GM18870 (cell line): ENCODE measurements at regions not wholly inside any gene's neighbourhood (a gene's known extent, or its start where the extent isn't known, plus 50 kb on each side); places are given as distances from the start of the nearest gene placed in this dataset.

Experiments used
- ATAC-seq: cut with Tn5 transposase; IDR thresholded peaks from one replicate; pipeline ENCODE4 v1.9.1; 2021; ENCODE audit warnings: moderate library complexity; ENCODE audit not compliant: unreplicated experiment

- no peak for ATAC-seq
Observed at GRCh38 chr10:21174715-21175495, 277.8 kb upstream of the NEBL start.

GRCh38 chr10:21173802-21174714, 276.9 kb upstream of the NEBL start:
- no peak for ATAC-seq

GRCh38 chr10:21172930-21173801, 276.1 kb upstream of the NEBL start:
- ATAC-seq, result no peak

- ATAC-seq, result no peak
Observed at GRCh38 chr10:21172542-21172929, 275.4 kb upstream of the NEBL start.

GRCh38 chr10:21171936-21172541, 274.9 kb upstream of the NEBL start:
- ATAC-seq, result no peak

- ATAC-seq, result no peak
Observed at GRCh38 chr10:21171197-21171935, 274.3 kb upstream of the NEBL start.

- no peak for ATAC-seq
Observed at GRCh38 chr10:21170216-21170615, 273.1 kb upstream of the NEBL start.

- ATAC-seq, result no peak
Observed at GRCh38 chr10:21169271-21169670, 272.2 kb upstream of the NEBL start.

- ATAC-seq, result no peak
Observed at GRCh38 chr10:21167288-21168010, 270.3 kb upstream of the NEBL start.

- ATAC-seq, result no peak
Observed at GRCh38 chr10:21166557-21167287, 269.6 kb upstream of the NEBL start.

- ATAC-seq, result no peak
Observed at GRCh38 chr10:21165489-21165888, 268.4 kb upstream of the NEBL start.

GRCh38 chr10:21164687-21165086, 267.6 kb upstream of the NEBL start:
- ATAC-seq, result no peak

GRCh38 chr10:21162948-21163347, 265.8 kb upstream of the NEBL start:
- ATAC-seq, result no peak

GRCh38 chr10:21161647-21162046, 264.5 kb upstream of the NEBL start:
- ATAC-seq, result no peak

GRCh38 chr10:21161090-21161625, 264.0 kb upstream of the NEBL start:
- ATAC-seq, result no peak

- ATAC-seq, result no peak
Observed at GRCh38 chr10:21160116-21160515, 263.0 kb upstream of the NEBL start.

GRCh38 chr10:21159669-21160068, 262.6 kb upstream of the NEBL start:
- no peak for ATAC-seq

GRCh38 chr10:21158301-21158700, 261.2 kb upstream of the NEBL start:
- ATAC-seq, result no peak
